Fibroblast of lung (primary cell): ENCODE measurements at regions not wholly inside any gene's neighbourhood (a gene's known extent, or its start where the extent isn't known, plus 50 kb on each side); places are given as distances from the start of the nearest gene placed in this dataset.

ENCODE experiments used
- CTCF ChIP-seq, 2 donors: IDR thresholded peaks in 1 of 2; conservative IDR thresholded peaks in 1 of 2; 1 replicate in 1 of 2; 2 replicates in 1 of 2; pipeline ENCODE4 v1.5.1; 2011 to 2012; ENCODE audit warnings: low read length in 2 of 2, control low read depth in 1 of 2, inconsistent platforms in 1 of 2, low read depth in 1 of 2, mild to moderate bottlenecking in 1 of 2
- EZH2 ChIP-seq: IDR thresholded peaks from 2 replicates; pipeline ENCODE4 v1.5.1; 2012; ENCODE audit warnings: low read length, control low read depth, mild to moderate bottlenecking; ENCODE audit errors: missing control alignments

DNA sequence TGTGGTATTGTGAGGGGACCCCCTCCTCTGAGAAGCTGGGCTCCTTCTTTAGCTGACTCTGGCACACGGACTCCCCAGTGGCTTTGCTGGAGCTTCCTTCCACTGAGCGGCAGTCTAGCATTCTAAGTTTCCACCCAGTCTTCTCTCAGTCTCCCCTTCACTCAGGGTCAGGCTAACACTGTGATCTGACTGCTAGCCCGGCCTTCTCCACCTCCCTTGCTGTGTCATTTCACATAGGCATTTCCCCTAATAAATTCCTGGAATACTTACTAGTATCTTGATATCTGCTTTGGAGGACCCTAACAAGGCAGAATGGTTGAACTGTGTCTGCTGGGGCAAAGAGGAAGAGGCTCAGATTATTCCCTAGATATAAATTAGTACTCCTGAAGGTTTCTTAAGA, 106.2 kb upstream of the THBS1 start:
- no peak for TF ChIP-seq CTCF (conservative IDR thresholded peaks at IDR 0.05 in 1 of 2, IDR thresholded peaks at IDR 0.05 in 1 of 2; ENCODE audit: low read depth in 1 of 2, low read length in 2 of 2)
- no peak for TF ChIP-seq EZH2
